ENCODE measurements at regions not wholly inside any gene's neighbourhood (a gene's known extent, or its start where the extent isn't known, plus 50 kb on each side); places are given as distances from the start of the nearest gene placed in this dataset.

DNA sequence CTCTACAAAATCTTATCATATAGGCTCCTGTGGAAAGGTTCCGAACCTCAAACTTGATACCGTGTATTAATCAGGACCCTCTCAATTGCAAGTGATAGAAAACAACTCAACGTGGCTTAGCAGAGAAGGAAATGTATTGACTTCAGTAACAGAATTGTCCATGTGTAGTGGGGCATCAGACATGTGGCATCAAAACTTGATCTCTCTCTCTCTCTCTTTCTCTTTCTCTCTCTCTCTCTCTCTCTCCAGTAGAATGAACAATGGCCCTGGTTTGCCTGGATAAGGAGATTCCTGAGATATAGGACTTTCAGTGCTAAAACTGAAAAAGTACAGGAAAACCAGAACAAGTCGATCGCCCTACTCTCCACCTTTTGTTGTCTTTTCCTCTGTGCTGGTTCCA is 168.2 kb downstream of the DRD1 start:
- TF ChIP-seq CEBPB (IDR thresholded peaks at IDR 0.05) (no peak), GATA3 (IDR thresholded peaks at IDR 0.05; ENCODE audit: borderline replicate concordance) (no peak), PHF8 (IDR thresholded peaks at IDR 0.05; ENCODE audit: borderline replicate concordance, low read depth) (no peak), KDM5A (IDR thresholded peaks at IDR 0.05) (no peak), RAD21 (conservative IDR thresholded peaks at IDR 0.05 in 1 of 2, IDR thresholded peaks at IDR 0.05 in 1 of 2) (no peak), NFE2L2 (conservative IDR thresholded peaks at IDR 0.05; ENCODE audit: low read length) (no peak)
- TF ChIP-seq, protein P1, sequence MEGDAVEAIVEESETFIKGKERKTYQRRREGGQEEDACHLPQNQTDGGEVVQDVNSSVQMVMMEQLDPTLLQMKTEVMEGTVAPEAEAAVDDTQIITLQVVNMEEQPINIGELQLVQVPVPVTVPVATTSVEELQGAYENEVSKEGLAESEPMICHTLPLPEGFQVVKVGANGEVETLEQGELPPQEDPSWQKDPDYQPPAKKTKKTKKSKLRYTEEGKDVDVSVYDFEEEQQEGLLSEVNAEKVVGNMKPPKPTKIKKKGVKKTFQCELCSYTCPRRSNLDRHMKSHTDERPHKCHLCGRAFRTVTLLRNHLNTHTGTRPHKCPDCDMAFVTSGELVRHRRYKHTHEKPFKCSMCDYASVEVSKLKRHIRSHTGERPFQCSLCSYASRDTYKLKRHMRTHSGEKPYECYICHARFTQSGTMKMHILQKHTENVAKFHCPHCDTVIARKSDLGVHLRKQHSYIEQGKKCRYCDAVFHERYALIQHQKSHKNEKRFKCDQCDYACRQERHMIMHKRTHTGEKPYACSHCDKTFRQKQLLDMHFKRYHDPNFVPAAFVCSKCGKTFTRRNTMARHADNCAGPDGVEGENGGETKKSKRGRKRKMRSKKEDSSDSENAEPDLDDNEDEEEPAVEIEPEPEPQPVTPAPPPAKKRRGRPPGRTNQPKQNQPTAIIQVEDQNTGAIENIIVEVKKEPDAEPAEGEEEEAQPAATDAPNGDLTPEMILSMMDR (IDR thresholded peaks at IDR 0.05), result no peak
- TF ChIP-seq, protein P2, sequence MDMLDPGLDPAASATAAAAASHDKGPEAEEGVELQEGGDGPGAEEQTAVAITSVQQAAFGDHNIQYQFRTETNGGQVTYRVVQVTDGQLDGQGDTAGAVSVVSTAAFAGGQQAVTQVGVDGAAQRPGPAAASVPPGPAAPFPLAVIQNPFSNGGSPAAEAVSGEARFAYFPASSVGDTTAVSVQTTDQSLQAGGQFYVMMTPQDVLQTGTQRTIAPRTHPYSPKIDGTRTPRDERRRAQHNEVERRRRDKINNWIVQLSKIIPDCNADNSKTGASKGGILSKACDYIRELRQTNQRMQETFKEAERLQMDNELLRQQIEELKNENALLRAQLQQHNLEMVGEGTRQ (IDR thresholded peaks at IDR 0.05), result no peak

Data from A549 (cell line).